GM20000 (cell line): ENCODE measurements at regions not wholly inside any gene's neighbourhood (a gene's known extent, or its start where the extent isn't known, plus 50 kb on each side); places are given as distances from the start of the nearest gene placed in this dataset.

Experiments
- DNase-seq: peaks from one replicate; pipeline ENCODE4 v3.0.0; 2012; ENCODE audit warnings: low spot score
- TF ChIP-seq, protein P1 (sequence below): IDR thresholded peaks from 2 replicates; pipeline ENCODE4 v1.5.1; 2012; ENCODE audit warnings: mild to moderate bottlenecking, control low read depth; ENCODE audit errors: extremely low read depth, missing control alignments

DNA sequence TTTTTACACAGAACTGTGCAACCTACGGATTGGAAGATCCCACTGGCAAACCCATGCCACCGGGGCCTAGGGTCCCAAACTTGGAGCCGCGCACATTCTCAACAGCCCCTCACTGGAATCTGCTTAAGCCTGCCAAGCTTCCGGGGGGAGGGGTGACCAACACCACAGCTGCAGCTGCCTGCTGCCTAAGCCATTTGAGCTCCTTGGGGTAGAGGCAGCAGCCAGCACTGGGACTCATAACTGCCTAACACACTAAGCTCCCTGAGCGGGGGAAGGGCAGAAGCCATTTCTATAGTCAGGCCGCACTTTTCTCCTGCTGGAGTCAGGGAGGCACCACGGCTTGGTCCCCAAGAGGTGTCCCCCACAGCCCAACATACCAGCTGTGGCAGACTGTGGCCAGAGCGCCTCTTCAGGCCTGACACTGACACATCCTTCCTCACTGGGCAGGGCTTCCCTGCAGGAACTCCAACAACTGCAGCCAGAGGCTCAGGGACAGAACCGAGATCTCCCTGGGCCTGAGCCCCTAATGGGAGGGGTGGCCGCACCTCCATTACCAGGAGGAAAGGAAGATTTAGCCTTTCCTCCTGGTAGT lies 270.3 kb upstream of the ECI2 start:
- TF ChIP-seq, protein P1, sequence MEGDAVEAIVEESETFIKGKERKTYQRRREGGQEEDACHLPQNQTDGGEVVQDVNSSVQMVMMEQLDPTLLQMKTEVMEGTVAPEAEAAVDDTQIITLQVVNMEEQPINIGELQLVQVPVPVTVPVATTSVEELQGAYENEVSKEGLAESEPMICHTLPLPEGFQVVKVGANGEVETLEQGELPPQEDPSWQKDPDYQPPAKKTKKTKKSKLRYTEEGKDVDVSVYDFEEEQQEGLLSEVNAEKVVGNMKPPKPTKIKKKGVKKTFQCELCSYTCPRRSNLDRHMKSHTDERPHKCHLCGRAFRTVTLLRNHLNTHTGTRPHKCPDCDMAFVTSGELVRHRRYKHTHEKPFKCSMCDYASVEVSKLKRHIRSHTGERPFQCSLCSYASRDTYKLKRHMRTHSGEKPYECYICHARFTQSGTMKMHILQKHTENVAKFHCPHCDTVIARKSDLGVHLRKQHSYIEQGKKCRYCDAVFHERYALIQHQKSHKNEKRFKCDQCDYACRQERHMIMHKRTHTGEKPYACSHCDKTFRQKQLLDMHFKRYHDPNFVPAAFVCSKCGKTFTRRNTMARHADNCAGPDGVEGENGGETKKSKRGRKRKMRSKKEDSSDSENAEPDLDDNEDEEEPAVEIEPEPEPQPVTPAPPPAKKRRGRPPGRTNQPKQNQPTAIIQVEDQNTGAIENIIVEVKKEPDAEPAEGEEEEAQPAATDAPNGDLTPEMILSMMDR: no peak

GRCh38 chr6:4404415-4404814 lies 269.0 kb upstream of the ECI2 start:
- DNase-seq: no peak
- TF ChIP-seq, protein P1: no peak

More for the DNA sequence above, 270.3 kb upstream of the ECI2 start:
- DNase-seq: no peak

DNA sequence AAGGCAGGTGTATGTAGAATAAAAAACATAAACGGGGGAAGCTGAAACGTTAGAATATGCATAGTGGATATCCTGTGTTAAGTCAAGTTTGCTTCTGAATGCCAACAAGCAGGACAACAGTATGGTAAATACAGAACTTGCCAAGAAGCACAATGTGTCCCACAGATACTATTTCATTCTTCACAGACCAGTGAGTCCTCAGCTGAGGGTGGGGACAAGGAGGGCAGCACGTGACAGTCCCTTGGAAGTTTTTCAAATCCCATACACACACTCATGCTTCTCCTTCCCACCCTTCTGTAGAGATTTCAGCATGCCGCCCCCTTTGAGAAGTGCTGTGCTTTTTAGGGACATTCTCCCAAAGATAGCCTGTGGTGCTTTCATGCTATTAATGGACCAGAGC lies 268.5 kb upstream of the ECI2 start:
- no peak for DNase-seq
- TF ChIP-seq, protein P1: no peak

- TF ChIP-seq, protein P1: no peak
- DNase-seq: no peak
Observed at GRCh38 chr6:4403023-4403752, 267.8 kb upstream of the ECI2 start.

DNA sequence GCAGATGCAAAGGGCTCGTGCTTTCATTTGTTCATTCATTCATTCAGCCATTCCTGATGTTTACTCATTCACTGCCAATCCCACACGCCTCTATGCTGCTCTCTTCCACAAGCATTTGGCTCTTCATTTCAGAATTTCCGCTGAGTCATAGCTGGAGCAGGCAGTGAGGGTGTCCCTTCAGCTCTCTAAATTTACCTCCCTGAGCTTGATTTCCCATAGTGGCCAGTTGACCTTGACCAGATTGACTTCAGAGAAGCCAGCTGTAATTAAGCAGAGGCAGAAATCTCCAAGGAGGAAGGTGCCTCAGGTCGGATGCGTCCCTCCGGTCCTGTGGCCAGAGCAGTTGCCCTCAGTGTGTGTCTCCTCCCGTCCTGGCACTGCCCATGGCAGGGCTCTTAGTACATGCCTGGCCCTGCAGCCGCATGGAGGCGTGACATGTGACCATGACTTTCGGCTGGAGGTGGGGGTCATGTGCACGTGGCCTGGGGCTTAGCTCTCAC lies 267.2 kb upstream of the ECI2 start:
- TF ChIP-seq, protein P1: no peak
- DNase-seq: no peak

DNA sequence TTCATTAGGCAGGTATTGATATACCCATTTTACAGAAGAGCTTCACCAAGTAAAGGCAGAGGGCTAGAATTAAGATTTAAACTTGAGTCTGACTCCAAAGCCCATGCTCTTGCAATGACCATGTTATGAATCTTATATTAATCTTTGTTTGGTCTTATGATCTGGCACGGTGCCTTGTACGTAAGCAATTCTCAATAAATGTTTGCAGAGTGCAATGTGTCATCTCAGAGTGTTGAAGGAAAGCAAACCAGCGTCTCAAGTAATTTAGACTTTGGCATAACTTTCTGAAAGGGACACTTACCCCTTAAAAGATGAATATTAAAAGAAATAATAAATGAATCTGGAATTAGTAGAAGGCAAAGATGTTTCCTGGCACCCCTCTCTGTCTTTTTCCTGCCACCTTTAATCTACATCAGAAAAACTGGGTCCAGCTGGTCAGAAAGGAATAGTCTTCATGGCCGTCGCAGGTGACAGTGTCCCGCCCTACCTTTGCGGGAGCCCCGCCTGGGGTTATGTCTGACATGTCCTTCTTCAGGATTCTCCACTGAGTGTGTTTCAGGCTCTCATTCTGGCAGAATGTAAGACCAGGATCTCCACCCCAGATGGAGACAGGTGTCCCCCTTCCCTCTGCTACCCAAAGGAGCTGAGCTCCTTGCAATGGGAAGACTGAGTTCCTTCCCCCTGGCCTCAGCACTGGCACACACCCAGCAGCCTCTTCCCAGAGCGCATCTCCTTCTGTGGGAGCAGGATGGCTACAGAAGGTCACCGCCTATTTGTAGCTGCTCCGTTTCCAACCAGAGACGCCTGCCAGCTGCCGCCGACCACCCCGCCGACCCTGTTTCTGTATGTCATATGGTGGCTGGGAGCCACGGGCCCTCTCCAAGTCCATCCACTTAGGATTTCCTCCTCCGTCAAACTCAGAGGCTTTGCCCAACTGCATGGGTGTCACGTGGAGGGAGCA lies 266.3 kb upstream of the ECI2 start:
- DNase-seq: no peak
- TF ChIP-seq, protein P1: no peak
